Spleen (tissue), 7 donors: ENCODE measurements at regions not wholly inside any gene's neighbourhood (a gene's known extent, or its start where the extent isn't known, plus 50 kb on each side); places are given as distances from the start of the nearest gene placed in this dataset.

Source experiments
- CTCF ChIP-seq, 11 experiments: fragments of 200-600 bp in 7 of 11; fragments of 450-650 bp in 4 of 11; sonication (generic) in 4 of 11; IDR thresholded peaks in 8 of 11; conservative IDR thresholded peaks in 3 of 11; 1 replicate in 7 of 11; 2 replicates in 4 of 11; pipeline versions ENCODE4 v1.4.0 to v1.8.0; 2016 to 2021; ENCODE audit warnings: antibody characterized with exemption in 11 of 11, inconsistent platforms in 4 of 11, mild to moderate bottlenecking in 1 of 11
- POLR2AphosphoS5 ChIP-seq, 3 donors: sonication (generic); formaldehyde crosslinking; IDR thresholded peaks; one replicate each; pipeline ENCODE4 v1.5.1; 2017; ENCODE audit warnings: antibody characterized with exemption in 3 of 3
- donor health status: DM: no; HTN: no; CAD: no; lungs with moderate emphysema.
- donor health status: DM: no; HTN: no; CAD: no.
- donor health status: DM: no; HTN: no; CAD: no.

DNA sequence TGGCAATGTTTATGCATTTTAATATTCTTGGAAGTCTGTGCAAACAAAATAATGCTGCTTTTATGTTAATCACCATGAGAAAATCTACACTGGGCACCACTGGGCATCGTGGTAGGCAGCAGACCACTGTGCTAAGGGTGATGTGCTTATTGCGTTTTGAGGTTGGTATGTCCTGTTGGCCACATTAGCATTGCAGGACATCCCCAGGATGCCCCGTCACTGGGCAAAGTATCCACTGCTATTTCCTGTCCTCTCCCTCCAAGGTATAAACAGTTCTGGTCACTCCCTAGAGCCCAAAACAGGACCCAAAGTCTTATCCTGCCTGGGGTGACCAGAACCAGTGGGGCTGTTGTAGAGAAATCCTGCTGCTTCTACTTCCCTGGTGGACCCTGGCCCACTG is 284.2 kb upstream of the ROPN1 start:
- TF ChIP-seq CTCF (IDR thresholded peaks at IDR 0.05 in 8 of 11, conservative IDR thresholded peaks at IDR 0.05 in 3 of 11): peak in 1 of 11 experiments; percentile 10
- TF ChIP-seq POLR2AphosphoS5 (IDR thresholded peaks at IDR 0.05): peak in 1 of 3 donors; percentile 82
